GM18508 (cell line): ENCODE measurements at regions not wholly inside any gene's neighbourhood (a gene's known extent, or its start where the extent isn't known, plus 50 kb on each side); places are given as distances from the start of the nearest gene placed in this dataset.

Source experiments
- ATAC-seq: cut with Tn5 transposase; IDR thresholded peaks from one replicate; pipeline ENCODE4 v1.9.1; 2021; ENCODE audit warnings: moderate number of reproducible peaks; ENCODE audit not compliant: insufficient read depth, unreplicated experiment

- no peak for ATAC-seq
Observed at GRCh38 chr1:162970021-162970420, 99.1 kb upstream of the RGS4 start.

- no peak for ATAC-seq
Observed at GRCh38 chr1:162966613-162967012, 102.5 kb upstream of the RGS4 start.

GRCh38 chr1:162964901-162965300 lies 103.9 kb upstream of the CCDC190 start:
- no peak for ATAC-seq

GRCh38 chr1:162956922-162957321 lies 95.9 kb upstream of the CCDC190 start:
- ATAC-seq: no peak

GRCh38 chr1:162954824-162955223 lies 93.8 kb upstream of the CCDC190 start:
- ATAC-seq: no peak

GRCh38 chr1:162952956-162953355 lies 92.0 kb upstream of the CCDC190 start:
- ATAC-seq: no peak

- ATAC-seq: peak; percentile 97
Observed at GRCh38 chr1:162951553-162952315, 90.8 kb upstream of the CCDC190 start.

- ATAC-seq: no peak
Observed at GRCh38 chr1:162950187-162950586, 89.2 kb upstream of the CCDC190 start.

GRCh38 chr1:162946701-162947100 lies 85.7 kb upstream of the CCDC190 start:
- no peak for ATAC-seq

GRCh38 chr1:162944974-162945674 lies 84.1 kb upstream of the CCDC190 start:
- no peak for ATAC-seq

- ATAC-seq: no peak
Observed at GRCh38 chr1:162943622-162944021, 82.6 kb upstream of the CCDC190 start.

- no peak for ATAC-seq
Observed at GRCh38 chr1:162942916-162943559, 82.1 kb upstream of the CCDC190 start.

GRCh38 chr1:162941024-162941423 lies 80.0 kb upstream of the CCDC190 start:
- ATAC-seq: no peak

- ATAC-seq: no peak
Observed at GRCh38 chr1:162939035-162939434, 78.1 kb upstream of the CCDC190 start.

- ATAC-seq: no peak
Observed at GRCh38 chr1:162937716-162938395, 76.9 kb upstream of the CCDC190 start.

- ATAC-seq: no peak
Observed at GRCh38 chr1:162930976-162931560, 70.1 kb upstream of the CCDC190 start.

GRCh38 chr1:162930532-162930931 lies 69.6 kb upstream of the CCDC190 start:
- ATAC-seq: no peak

- no peak for ATAC-seq
Observed at GRCh38 chr1:162929177-162929576, 68.2 kb upstream of the CCDC190 start.

GRCh38 chr1:162928141-162928540 lies 67.2 kb upstream of the CCDC190 start:
- ATAC-seq: no peak

- ATAC-seq: no peak
Observed at GRCh38 chr1:162927421-162927820, 66.4 kb upstream of the CCDC190 start.
